NCI-H2029 treated with DMSO at 0.1 percent for 48 hours (cell line): ENCODE measurements at regions not wholly inside any gene's neighbourhood (a gene's known extent, or its start where the extent isn't known, plus 50 kb on each side); places are given as distances from the start of the nearest gene placed in this dataset.

ENCODE experiments used
- DNase-seq: peaks from one replicate; lab custom pipeline; 2025; lab: John Stamatoyannopoulos, UW

DNA sequence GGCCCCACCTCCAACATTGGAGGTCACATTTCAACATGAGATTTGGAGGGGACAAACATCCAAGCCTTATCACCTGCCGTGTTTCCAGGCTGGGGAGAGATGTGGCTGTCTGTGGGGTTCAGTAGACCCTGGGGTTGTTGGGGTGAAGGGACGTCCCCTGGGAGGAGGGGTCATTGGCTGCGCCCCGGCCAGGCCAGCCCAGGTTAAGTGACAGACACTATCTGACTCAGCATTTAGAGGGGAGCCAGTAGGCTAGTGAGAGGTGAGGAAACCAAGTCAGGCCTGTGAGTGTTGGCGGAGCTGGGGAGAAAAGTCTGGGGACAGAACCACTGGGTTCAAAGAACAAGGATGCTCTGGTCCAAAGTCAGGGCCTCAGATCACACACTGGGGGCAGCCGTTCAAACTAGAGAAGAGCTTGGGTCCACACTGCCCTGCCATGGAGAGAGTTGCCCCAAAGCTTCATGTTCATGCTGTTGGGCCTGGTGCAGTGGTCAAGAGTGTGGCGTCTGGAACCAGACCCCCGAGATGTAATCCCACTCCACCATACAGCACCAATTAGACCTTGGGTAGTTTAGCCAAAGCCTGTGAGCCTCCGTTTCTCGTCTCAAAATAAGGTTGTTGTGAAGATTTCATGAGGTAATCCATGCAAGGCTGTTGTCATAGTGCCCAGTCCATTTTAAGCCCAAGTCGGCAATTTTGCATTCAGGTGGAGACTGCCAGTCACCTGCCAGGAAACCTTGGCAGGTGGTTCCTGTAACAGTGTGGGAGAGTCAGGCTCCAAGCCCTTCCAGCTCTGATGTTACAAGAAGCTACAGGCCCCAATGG, 1289.6 kb downstream of the TBC1D22A start:
- no peak for DNase-seq

GRCh38 chr22:48050836-48051235, 1288.4 kb downstream of the TBC1D22A start:
- DNase-seq: no peak

DNA sequence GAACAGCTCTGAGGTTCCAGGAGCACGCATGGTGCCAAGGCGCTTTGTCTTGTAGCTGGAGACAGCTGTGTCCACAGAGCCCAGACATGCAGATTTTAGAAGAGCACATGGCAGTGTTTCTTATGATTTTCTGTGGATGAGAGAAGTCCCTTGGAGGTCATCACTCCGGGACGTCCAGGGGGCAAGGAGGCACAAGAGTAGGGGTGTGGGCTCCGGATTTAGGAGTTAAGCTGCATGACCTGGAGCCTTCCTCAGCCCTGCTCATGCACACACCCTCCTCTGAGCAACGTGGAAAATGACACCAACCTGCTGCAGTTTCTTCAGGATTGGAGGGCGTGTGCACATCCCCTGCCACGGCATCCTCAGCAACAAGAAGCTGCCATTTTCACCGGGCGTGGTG, 1286.7 kb downstream of the TBC1D22A start:
- DNase-seq: no peak

GRCh38 chr22:48047722-48048500, 1285.5 kb downstream of the TBC1D22A start:
- DNase-seq: no peak

DNA sequence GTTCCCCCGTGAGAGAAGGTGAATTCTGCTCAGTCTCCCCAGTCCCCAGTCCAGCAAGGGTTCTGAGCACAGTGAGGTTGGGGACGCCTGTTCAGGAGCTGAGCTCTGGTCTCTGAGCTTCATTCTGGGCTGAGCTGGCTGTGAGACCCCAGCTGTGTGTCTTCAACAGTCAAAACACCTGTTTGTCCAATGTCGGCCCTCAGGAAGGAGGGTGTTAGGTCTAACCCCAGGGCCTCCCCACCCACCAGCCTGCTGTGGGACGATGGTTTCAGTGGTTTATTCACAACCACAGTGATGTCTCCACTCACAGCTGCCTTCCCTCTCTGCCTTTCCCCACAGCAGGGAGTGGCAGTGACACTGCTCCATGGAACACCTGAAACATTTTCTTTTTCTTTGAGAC, 1282.9 kb downstream of the TBC1D22A start:
- no peak for DNase-seq

DNA sequence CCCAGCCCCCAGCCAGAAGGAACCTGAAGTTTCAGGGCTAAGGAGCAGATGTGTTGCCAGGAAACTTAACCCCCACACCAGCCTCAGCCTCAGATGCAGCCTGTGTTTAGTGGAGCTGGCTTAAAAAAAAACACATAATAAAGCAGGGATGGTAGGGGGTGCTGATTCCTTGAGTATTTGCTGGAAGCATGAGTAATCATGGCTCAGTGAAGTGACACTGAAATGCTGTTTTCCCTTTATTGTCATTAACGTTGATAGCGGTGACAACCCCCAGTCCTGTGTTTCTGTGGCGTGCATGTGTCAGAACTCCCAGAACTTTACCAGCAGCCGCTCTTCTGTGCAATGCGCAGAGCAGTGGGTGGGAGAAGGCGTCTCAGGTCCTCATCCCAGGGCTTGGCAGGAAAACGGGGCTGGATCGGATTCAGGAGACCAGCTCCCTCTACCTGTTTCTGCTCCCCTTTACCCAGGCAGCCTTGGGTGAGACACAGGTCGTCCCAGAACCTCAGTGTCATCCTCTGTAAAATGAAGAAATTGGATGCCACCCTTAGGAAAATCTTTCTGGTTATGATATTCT, 1282.1 kb downstream of the TBC1D22A start:
- no peak for DNase-seq

DNA sequence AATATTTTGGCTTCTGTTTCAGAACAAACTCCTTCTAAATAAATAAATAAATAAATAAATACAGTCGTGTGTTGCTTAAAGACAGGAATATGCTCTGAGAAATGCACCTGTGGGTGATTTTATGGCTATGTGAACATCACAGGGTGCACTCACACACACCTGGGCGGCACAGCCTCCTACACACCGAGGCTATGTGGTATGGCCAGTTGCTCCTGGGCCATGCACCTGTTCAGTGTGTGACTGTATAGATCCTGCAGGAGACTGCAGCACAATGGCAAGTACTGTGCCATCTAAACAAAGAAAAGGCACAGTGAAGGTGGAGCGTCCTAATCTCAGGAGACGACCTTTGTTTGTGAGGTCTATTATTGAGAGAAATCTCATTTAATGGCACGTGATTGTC, 1281.1 kb downstream of the TBC1D22A start:
- DNase-seq: no peak

- DNase-seq: no peak
These were observed 1280.4 kb downstream of the TBC1D22A start for GRCh38 chr22:48042621-48043395.

GRCh38 chr22:48039326-48039725, 1276.9 kb downstream of the TBC1D22A start:
- no peak for DNase-seq

DNA sequence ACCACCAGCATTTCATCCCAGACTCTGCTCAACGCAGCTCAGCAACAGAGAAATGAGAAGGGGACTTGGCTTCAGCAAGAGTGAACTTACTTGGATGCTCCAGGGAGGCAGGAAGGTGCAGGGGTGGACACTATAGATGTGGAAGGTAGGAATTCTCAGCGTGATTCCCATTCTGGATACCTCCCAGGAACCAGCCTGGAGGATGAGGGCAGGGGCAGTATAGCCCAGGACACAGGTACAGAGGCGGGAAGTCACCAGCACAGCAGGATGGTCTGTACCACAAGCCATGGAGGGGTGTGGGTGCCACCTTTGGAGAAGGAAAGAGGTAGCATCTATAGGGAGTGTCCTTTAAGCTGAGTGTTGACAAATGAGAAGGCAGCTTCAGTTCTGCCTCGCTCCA, 1275.2 kb downstream of the TBC1D22A start:
- no peak for DNase-seq

DNA sequence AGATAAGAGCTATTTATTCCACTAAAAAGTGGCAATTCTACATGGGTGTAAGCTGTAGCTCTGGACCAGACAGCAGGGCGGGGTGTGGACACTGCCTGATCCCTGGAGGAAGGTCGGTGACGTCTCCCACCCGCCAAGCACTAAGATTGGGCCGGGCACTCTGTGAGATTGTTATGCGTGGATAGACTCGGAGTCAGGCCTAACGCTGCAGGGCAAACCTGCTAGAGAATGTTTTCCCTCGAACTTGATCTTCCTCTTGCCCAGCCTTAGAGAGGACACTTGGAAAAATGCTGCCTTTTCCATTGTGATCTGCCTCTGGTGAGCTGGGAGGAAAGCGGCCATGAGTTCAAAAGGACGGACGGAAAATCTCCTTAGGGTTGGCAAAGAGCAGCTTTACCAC, 1273.4 kb downstream of the TBC1D22A start:
- no peak for DNase-seq

GRCh38 chr22:48031589-48031988, 1269.1 kb downstream of the TBC1D22A start:
- no peak for DNase-seq

GRCh38 chr22:48025096-48025495, 1262.6 kb downstream of the TBC1D22A start:
- DNase-seq: no peak

DNA sequence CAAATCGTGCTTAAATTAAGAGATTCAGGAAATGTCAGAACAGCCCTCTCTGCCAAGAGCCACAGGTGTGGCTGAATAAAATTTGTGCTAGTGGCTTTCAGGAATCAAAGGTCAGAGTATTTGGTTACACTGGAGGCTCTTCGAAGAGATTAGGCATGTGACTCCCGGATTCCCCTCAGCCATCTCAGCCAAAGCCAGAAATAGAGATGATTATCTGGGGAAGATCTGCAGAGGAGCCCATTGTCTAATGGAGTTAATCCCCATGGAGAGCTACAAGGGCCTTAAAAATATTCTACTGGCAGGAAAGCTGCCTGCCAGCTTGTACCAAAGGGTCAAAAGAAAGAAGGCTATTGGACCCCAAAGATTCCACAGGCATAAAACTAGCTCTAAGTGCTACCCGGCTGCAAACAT, 1259.5 kb downstream of the TBC1D22A start:
- no peak for DNase-seq

DNA sequence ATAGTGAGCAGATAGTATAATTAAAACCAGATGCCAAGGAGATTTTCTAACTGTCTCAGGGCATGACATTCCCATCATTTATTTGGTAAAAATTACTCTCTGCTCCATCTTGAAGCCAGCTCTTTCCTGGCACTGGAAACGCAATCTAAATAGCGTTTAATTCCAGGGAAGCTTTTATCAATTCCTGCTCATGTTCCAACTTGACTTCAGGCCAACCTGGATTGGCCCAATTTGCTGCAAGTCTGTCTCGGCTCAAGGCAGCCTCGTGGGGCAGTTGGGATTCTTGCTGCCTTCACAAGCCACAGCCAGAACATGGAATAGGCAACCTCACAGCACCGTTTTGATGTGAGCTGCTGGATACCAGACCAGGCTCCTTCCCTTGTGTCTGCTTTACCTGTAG, 1255.9 kb downstream of the TBC1D22A start:
- DNase-seq: no peak

GRCh38 chr22:48015701-48016100, 1253.3 kb downstream of the TBC1D22A start:
- DNase-seq: no peak

DNA sequence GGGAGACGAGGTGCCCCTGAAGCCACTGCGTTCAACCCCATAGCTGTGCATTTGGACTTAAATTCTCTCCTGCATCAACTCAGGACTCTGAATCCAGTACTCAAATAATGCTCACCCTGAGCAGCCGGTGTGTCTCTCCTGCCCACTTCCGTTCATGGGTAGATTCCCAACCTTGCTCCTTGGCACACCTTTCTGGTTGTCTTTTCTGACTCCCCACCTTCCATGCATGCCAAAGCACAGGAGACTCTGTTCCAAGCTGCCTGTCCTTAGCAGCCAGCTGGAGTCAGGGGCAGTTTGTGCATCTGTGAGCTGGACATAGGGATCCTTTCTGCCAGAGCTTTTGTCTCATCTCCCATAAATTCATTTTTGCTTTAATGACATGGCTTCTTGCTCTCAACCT, 1242.5 kb downstream of the TBC1D22A start:
- no peak for DNase-seq

GRCh38 chr22:48004038-48004437, 1241.6 kb downstream of the TBC1D22A start:
- no peak for DNase-seq

DNA sequence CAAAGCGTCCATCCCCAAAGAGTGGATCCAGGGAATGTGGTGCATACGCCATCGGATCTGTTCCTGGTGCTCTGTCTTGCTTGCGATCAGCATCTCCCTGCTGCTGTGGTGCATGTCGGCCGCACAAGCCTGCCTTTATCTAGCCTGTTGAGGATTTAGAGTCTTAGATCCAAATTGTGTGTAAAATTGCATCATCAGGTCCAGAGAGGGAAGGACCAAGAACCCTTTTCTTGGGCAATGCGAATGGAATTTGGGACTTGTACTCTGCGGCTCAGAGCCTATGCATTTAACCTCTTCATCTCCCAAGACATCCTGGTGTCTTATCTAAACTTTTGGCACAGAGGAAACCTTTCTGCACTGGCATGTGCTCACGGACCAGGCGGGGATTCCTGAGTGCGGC, 1238.7 kb downstream of the TBC1D22A start:
- DNase-seq: no peak

DNA sequence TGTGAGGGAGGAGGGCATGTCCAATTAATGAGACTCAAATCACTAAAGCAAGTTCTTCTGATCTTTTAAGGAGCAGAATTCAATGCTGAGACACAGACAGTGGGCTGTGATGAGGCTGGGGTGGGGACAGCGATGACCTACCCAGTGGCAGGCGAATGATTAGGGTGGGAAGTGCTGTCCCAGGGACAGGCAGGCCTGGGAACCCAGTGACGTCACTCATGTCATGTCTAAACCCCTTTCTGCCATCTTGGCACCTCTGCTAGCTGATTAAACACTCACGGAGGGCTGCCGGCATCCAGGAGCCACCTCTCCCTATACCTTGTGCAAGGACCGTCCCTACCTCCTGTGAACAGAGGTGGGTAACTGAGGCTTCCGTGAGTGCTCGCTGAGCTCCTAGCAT, 1235.2 kb downstream of the TBC1D22A start:
- DNase-seq: no peak

- DNase-seq: no peak
These were observed 1234.7 kb downstream of the TBC1D22A start for GRCh38 chr22:47997052-47997590.

- DNase-seq: no peak
These were observed 1234.0 kb downstream of the TBC1D22A start for GRCh38 chr22:47996446-47996857.
